HG02870 (cell line): ENCODE measurements at regions not wholly inside any gene's neighbourhood (a gene's known extent, or its start where the extent isn't known, plus 50 kb on each side); places are given as distances from the start of the nearest gene placed in this dataset.

Experiments used
- ATAC-seq: cut with Tn5 transposase; IDR thresholded peaks from one replicate; pipeline ENCODE4 v1.9.1; 2021; ENCODE audit warnings: mild to moderate bottlenecking, moderate library complexity; ENCODE audit not compliant: unreplicated experiment

DNA sequence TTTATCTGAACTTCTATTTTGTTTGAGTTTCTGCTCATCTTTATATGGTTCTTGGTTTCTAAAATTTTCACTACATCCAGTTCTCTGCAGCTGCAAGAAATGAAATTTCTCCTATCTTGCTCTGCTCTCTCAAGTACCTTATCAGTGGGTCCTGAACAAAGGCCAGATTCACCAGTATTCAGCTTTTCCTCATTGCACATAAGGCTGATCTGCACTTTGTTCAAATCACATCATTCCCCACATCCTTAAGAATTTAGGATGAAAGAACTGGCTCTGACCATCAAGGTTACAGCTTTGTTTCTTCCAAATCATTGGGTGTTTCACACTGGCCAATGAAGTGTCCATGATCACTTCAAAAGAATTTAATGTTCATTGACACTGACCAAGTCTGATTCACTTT lies 211.4 kb downstream of the GRIN2B start:
- no peak for ATAC-seq

DNA sequence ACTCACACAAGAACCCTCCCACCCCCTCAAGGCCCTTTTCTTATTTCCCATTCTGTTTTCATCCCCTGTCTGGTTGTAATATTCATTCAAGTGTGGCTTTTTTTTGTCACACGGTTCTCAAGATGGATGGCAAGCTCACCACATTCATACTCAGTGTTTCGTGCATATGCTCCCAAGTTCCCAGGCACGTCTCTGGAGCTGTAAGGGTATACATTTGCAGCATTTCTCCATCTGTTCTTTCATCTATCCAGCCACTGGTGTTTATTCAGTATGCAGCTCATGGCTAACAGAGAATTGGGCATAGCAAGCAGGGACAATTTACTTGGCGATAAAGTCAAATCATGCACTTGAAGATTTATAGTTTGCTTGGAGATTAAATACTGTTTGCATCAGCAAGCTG lies 212.1 kb downstream of the GRIN2B start:
- ATAC-seq: no peak

DNA sequence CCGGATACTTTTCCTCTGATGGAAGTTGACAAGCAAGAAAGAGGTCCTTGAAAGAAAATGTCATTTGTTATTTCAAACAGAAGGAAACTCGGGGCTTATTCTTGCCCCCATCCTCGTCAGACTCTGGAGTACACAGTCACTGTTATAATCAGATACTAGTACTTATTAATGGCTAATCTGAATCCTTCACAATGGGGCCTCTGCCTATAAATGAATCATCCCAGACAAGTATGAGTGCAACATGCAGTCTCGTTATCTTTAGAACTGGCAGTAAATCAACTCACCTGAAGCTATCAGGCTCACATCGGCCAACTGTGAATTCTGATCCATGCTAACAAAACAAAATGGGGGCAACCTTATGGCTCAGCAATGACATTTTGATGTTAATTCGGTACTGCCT lies 216.7 kb downstream of the GRIN2B start:
- no peak for ATAC-seq

DNA sequence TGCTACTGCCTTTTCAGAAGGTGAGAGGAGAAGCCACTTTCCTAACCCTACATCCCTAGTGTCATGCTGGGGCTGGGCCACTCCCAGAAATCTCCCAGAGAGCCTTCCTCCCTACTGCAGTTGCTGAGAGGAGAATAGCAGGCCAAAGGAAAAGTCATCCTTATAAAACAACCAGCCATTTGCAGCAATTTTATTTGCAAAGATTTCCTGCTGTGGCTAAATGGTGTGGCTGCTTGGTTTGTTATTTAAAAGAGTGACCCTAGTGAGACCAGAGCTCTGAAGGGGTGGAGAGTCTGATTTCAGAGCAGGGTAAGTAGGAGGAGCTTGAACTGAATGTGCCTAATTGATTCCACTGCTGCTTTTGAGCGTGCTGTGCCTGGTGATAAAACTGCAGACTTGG lies 232.0 kb downstream of the GRIN2B start:
- ATAC-seq: no peak

DNA sequence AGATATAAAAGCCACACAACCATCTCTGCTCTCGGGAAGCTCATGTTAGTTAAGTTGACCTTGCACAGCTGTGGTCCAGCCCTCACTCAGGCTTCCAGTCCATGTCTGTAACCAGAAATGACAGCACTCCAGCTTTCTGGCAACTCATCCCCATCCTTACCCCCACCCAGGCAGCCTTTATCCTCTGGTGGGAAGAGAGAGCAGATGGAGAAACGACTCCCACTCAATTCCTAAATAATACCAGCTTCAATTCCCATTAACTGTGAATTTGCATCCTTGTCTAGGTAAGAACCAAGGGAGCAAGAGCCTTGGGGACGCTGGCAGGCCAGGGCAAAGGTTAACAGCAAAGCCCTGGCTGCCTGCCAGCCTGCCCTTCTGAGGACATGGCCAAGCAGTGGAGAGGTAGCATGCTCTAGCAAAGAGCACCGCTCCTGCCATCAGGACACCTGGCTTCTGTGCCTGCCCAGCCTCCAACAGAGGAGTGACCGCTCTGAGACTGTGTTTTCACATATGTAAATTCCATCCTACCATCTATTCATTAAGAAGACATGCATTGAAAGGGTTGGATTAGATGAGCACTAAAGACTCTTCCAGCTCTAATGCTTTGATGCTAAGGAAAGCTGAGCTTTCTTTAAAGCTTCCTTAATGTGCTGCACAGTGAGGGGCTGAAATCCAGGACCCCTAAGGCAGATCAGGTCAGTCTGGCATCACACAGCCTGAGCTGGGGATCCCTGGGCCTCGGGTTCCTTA lies 236.1 kb downstream of the GRIN2B start:
- ATAC-seq: no peak

DNA sequence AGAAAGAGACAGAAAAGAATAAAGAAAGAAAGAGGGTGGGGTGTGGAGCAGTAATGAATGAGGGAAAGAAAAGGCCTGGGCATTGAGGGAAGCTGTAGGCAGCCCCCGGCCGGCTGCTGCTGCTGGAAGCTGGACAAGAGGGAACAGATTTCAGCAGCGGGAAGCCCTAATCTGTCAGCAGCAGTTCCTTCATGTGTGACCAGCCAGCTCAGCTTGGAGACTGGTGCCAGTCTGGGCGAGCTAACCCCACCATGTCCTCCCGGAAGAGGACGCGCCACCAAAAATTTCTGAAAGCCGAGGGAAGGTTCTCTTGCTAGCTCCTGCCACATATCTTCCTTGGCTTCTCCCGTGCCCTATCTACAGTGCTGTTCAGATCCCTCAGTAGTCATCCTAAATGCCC lies 236.8 kb downstream of the GRIN2B start:
- no peak for ATAC-seq

DNA sequence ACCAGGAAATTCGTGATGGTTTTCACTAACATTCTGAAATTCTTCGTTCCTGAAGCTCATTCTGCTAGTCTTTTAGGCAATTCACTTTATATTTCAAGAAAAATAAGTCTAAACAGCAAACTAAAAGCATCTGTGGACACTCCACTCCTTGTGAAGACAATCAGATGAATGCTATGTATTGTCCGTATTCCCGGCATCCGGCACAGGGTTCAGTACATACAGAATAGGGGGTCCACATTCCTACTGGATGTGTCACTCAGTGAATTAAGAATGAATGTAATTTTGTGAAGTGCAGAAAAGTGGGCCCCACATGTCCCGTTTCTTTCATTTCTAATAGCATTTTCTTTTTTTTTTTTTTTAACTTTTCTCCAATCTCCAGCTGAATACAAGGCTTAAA lies 241.3 kb downstream of the GRIN2B start:
- no peak for ATAC-seq

DNA sequence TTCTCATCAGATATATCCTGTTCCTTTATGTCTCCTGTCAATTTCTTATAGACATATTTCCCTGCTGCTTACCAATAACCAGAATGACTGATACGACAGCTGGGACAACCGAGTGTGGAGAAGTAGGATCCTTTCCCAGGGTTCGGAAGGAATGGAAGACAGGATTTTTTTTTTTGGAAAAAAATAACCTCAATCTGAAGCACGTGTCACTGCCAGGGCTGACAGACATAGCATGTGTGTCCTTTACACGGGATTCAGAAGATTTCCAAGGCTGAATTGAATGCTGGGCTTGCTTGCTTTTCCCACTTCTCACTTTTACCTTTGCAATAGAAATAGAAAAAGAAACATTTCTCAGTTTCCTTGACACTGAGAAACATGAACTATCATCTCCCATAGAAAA lies 245.7 kb downstream of the GRIN2B start:
- ATAC-seq: no peak

DNA sequence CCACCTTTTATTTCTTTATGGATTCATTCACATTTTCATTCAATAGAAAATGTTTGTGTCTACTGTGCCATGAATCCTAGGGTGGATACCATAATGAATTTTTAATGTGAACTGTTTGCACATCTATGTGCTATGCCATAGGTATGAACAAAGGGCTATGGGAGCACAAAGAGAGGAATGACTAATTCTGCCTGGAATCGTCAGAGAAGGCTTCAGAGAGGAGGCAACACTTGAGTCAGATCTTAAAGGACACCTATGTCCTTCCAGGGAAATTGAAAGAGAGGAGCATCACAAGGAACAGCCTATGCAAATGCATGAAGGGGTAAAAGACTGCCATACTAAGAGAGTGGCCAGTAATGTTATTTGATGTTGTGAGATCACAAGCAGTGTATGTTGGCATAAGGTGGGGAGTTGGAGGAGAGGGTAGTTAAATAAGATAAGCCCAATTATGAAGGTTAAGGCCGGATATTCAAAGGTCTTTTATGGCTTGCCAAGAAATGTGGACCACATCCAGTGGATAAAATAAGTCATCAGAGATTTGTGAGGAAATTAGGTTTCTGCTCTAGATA lies 246.7 kb downstream of the GRIN2B start:
- no peak for ATAC-seq

DNA sequence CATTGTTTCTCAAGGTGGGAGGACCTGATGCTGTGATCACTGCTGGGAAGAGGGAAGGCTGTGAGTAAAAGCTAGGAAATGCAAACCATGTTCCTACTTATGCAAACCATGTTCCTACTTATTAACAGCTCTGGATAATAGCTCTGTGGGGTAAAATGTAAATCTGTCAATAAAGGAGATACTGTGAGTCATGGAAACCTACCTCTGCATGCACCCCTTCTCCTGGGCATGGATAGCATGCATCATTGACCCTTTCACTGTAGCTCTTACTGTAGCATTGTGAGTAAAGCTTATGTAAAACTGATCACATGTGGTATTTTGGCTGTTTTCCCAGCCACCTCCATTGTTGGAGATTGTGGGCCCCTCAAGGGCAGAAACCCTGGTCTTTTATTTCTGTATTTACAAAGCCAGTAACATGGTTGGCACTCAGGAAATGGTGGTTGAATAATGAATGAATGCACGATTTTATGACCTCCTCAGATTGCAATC lies 253.7 kb downstream of the GRIN2B start:
- ATAC-seq: no peak

DNA sequence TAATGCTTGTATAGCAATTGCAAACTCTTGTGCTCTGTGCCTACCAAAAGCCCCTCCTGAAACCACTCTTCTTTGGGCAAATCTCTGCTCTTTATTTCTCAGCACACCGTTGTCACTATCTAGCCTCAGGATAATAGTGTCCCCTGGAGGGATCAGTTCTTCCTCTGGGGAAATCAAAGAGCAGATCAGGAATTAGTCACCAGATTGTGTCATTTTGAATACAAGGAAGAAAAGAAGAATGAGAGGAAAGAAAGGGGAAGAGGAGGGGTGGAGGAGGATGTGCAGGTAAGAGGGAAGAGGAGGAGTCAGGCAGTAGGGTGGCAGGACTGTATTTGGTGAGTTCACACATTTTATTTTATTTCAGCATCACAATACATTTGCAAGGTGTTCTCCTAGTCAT lies 256.4 kb downstream of the GRIN2B start:
- ATAC-seq: no peak

DNA sequence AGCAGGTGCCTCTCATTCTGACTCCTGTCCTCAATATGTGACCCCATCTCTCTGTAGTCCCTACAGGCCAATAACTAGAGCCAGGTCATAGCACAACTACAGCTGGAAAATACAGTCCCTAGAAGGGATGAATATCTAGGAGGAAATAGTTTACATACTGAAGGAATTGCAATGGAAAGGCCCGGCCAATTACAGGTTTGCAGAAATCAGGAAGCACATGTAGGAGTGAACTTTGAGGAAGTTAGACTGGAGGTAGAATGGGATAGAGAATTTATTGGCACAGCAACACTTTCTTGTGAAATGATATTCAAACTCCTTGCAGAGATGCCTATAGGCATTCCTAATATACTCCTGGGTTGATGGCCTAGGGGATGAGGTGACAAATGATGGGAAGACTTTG lies 257.3 kb downstream of the GRIN2B start:
- no peak for ATAC-seq

DNA sequence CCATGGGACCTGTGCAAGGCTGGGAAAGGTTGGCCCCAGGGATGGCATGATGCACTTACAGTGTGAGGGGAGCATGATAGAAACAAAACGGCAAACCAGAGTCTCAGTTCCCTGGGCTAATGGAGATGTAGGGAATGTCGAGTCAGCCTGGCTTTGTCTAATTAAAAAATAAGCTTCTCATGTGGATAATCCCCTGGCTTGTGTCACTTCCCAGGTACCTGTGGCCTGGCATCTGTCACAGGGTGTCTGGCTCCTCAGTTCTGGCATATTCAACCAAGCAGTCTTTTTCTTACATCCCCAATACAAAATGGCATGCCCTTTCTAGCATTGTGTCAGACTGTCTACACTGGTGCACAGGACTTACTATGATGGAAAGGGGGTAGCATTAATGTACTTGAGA lies 261.4 kb downstream of the GRIN2B start:
- no peak for ATAC-seq

DNA sequence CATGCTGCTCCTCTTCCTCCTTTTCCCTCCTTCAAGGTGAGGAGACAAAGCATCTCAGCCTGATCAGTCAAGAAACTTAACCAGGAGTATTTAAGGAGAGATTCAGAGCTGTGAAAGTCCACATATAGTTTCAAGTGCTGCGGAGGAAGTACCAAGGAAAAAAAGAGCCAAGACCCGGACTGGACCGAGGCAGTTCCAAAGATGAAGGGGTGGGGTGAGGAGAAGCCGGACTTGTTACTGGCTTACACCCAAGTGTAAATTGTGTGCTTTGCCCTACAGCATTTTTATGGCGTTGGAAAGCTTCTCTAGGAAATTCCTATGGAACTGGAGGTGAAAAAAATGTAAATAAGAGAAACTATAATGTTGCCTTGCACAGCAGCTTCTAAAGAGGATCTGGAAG lies 263.1 kb downstream of the GRIN2B start:
- ATAC-seq: no peak

DNA sequence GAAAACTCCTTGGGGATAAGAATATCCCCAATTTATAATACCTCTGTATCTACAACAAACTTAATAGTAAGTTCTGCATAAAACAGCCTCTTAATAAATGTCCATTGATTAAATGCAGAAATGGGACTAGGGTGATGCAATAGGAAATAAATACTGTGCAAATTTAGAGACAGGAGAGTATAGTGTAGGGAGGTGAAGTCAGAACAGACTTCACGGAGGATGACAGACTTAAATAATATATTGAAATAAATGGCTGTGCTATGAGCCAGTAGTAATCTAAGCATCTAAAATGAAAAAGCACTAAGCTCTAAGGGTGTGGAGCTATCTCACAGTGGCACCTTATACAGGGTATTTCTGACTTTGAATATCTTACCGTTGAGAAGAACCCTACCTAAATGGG lies 265.3 kb downstream of the GRIN2B start:
- no peak for ATAC-seq

DNA sequence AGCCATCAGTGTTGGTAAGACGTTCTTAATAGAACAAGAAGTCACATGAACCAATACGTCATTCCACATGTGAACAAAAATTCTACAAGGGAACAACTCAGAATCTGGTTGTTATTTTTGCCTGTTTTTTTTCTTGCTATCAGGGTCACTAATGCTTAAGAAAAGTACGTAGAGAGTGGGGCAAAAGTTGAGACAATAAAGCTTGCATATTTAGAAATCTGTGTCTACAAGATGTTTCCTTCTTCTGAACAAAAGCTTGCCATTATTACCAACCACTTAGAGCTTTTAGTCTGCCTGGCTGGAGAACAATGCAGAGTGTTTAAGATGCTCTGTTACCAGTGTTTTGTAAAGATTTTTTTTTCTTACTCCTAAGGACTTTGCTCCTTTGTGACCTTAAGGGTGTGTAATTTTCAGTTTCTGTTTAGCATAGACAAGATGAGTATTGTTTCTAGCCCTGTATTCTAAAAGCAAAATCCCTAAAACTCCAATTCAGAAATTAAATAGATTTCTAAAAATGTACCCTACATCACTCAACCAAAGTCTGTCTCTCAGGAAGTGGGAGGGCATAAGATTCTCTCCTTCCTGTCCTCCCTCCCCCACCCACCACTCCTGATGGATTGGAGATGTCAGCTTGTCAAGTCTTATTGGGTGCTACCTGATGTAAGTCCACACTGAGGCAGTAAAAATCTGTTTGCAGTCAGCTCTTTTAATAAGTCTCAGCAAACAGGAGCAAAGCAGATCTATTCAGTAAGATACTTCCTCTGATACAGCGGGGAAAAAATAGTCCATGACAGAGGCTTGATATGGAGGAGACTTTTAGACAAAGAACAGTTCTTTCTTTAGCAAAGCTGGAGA lies 267.6 kb downstream of the GRIN2B start:
- no peak for ATAC-seq

DNA sequence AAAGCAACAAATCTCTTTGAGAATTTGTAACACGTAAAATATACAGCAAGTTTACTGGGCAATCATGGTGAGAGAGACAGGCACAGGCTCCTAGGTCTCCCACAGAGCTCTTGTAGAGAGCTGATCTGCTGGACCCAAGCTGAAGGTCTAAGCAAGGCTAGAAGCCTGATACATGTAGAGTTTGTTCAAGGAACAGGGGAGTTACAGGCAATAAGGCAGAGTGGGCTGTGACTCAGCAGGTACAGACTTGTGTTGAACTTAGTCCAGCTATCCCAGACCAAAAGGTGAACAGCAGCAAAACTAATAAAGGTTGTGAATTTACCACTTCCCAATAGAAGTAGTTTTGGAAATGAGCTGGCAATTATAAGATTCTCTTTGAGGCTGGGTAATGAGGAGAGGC lies 273.6 kb downstream of the GRIN2B start:
- ATAC-seq: no peak

DNA sequence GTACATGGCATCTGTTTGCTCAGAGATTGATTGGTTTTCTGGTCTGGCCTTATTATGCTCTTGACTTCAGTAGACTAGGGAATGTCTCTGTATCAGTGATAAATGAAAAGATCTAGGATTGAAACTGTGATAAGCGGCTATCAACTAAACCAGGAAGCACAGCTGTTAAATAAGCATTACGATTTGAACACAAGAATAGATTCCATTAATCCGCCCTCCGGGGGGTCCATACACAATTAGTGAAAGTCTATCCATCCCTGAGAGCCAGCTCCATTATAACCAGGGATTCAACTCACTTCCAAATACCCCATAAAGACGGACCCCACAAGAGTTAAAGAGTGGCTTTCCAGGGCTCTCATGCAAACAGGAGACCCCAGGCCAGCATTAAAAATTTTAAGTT lies 279.0 kb downstream of the GRIN2B start:
- ATAC-seq: no peak

DNA sequence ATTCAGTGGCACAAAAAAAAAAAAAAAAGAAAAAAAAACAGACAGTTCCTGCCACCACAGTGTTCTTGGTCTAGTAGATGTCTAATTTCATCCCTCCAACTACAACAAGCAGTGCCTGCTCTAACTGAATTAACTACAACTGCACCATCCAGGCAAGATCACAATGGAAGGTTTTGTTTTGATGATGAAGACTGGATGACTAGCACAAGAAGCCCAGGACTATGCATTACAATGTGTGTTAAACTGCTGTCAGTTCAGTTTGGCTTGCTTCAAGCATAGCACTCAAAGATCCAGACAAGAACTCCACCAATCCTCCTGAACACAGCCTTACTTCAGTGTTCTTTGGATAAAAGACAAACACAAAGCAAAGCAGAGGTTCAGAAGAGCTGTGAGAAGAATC lies 279.9 kb downstream of the GRIN2B start:
- ATAC-seq: no peak

DNA sequence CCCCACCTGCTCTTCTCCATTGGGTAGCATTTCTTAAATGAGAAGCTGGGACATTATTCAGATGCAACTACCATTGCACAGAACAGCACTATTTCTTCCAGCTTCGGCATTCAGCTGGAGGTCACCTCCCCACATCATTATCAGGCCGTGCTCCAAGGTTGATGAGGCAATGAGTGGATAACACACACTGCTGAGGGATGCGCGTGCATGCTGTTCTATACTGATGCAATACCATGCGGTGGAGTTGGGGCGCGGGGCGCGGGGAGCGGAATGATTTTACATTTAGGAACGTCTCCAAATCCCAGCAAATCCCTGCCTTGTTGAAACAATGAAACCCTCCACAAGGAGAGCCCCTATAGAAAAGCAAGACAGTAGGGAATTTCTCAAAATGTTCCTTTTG lies 283.4 kb downstream of the GRIN2B start:
- ATAC-seq: no peak

DNA sequence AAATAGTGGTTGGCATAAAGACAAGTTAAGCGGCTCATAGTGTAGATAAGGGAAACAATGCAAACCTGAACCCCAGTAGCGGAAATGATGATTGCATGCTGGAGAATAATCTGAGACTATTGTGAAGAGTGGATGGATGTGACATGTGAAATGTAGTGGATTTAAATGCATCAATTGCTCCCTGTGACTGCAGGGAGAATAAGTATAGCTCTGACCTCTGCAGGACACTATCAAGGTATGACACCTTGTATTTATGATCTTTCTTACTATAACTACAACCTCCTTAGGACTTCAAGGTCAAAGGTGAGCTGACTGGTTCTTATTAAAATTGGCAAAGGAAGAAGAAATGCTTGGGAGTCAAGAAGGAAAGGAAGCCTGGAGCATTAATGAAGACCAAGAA lies 285.6 kb downstream of the GRIN2B start:
- no peak for ATAC-seq

DNA sequence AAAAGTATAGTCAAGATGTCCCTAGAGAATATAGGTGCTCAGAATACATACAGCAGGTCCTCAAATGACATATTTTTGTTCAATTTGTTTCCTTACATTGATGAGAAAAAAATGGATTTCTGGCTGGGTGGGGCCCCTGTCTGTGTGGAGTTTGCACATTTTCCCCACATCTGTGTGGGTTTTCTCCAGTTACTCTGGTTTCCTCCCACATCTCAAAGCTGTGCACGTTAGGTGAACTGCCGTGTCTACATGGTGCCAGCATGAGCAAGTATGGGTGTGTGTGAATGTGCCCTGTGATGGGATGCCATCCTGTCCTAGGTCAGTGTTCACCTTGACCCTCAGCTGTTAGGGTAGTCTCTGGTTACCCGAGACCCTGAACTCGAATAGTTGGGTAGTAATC lies 289.1 kb downstream of the GRIN2B start:
- ATAC-seq: no peak
